ENCODE measurements at regions not wholly inside any gene's neighbourhood (a gene's known extent, or its start where the extent isn't known, plus 50 kb on each side); places are given as distances from the start of the nearest gene placed in this dataset.

- H3K4me2 ChIP-seq (ENCODE audit: low read length) = no peak overlapping the region
Observed at GRCh38 chr13:47678201-47678968, 322.7 kb downstream of the SUCLA2 start.

GRCh38 chr13:47675871-47676270 lies 325.2 kb downstream of the SUCLA2 start:
- Histone ChIP-seq H3K4me2 (ENCODE audit: low read length) (no peak overlapping the region), H3K36me3 (ENCODE audit: insufficient read depth, low read length) (no peaks in the 10 kb centered on the region), H3K4me3 (ENCODE audit: low read length) (no peak overlapping the region), H4K20me1 (ENCODE audit: insufficient read depth) (no peaks in the 10 kb centered on the region), H3K9me3 (ENCODE audit: low read length) (no peaks in the 10 kb centered on the region), H3K27me3 (ENCODE audit: insufficient read depth, low read depth, low read length) (no peaks in the 10 kb centered on the region), H3K79me2 (replicated peaks; ENCODE audit: insufficient read depth, low read length) (no peaks in the 10 kb centered on the region), H2AFZ (ENCODE audit: low read depth, low read length) (no peak overlapping the region), H3K9ac (ENCODE audit: low read length) (no peak overlapping the region), H3K27ac (ENCODE audit: low read length) (no peak overlapping the region), H3K9me2 (ENCODE audit: insufficient read depth, low read length) (no peaks in the 10 kb centered on the region), H3F3A (ENCODE audit: insufficient read depth, low read length, poor library complexity, severe bottlenecking) (no peaks in the 10 kb centered on the region)
- TF ChIP-seq EZH2 (IDR thresholded peaks at IDR 0.05; ENCODE audit: borderline replicate concordance, insufficient read depth, low read length, poor library complexity, severe bottlenecking) (no peak), CTCF (IDR thresholded peaks at IDR 0.05; ENCODE audit: poor library complexity, severe bottlenecking) (no peak)

More at GRCh38 chr13:47678201-47678968, 322.7 kb downstream of the SUCLA2 start:
- Histone ChIP-seq H2AFZ (ENCODE audit: low read depth, low read length) (no peak overlapping the region), H3K9ac (ENCODE audit: low read length) (no peak overlapping the region), H3K27ac (ENCODE audit: low read length) (no peak overlapping the region), H4K20me1 (ENCODE audit: insufficient read depth) (no peaks in the 10 kb centered on the region), H3K27me3 (ENCODE audit: insufficient read depth, low read depth, low read length) (no peaks in the 10 kb centered on the region), H3K79me2 (replicated peaks; ENCODE audit: insufficient read depth, low read length) (no peaks in the 10 kb centered on the region), H3K36me3 (ENCODE audit: insufficient read depth, low read length) (no peaks in the 10 kb centered on the region), H3K4me3 (ENCODE audit: low read length) (no peak overlapping the region), H3K9me2 (ENCODE audit: insufficient read depth, low read length) (no peaks in the 10 kb centered on the region), H3F3A (ENCODE audit: insufficient read depth, low read length, poor library complexity, severe bottlenecking) (no peaks in the 10 kb centered on the region), H3K9me3 (ENCODE audit: low read length) (no peaks in the 10 kb centered on the region)
- TF ChIP-seq EP300 (conservative IDR thresholded peaks at IDR 0.05; ENCODE audit: poor library complexity, severe bottlenecking) (no peak), POLR2AphosphoS5 (IDR thresholded peaks at IDR 0.05) (no peak), EZH2 (IDR thresholded peaks at IDR 0.05; ENCODE audit: borderline replicate concordance, insufficient read depth, low read length, poor library complexity, severe bottlenecking) (no peak), MXI1 (conservative IDR thresholded peaks at IDR 0.05; ENCODE audit: poor library complexity, severe bottlenecking) (no peak), SMC3 (conservative IDR thresholded peaks at IDR 0.05; ENCODE audit: poor library complexity) (no peak), CTCF (IDR thresholded peaks at IDR 0.05; ENCODE audit: poor library complexity, severe bottlenecking) (no peak), RAD21 (conservative IDR thresholded peaks at IDR 0.05) (no peak), REST (IDR thresholded peaks at IDR 0.05; ENCODE audit: borderline replicate concordance) (no peak), TAF1 (IDR thresholded peaks at IDR 0.05; ENCODE audit: low read depth) (no peak)

Data from neural cell (in vitro differentiated cells).